ENCODE measurements at regions not wholly inside any gene's neighbourhood (a gene's known extent, or its start where the extent isn't known, plus 50 kb on each side); places are given as distances from the start of the nearest gene placed in this dataset.

GRCh38 chr3:66577426-66578203, 76.8 kb upstream of the LRIG1 start:
- in situ Hi-C loops (cut with MboI): no loop called here
- Histone ChIP-seq H3K4me3 (no peak overlapping the region), H4K20me1 (replicated peaks; ENCODE audit: control insufficient read depth, insufficient read depth, low read length) (no peaks in the 10 kb centered on the region), H2AFZ (ENCODE audit: low read depth, low read length) (no peak overlapping the region), H3K79me2 (ENCODE audit: control insufficient read depth, insufficient read depth, low read length) (no peaks in the 10 kb centered on the region), H3K4me2 (ENCODE audit: insufficient read depth, low read length) (no peak overlapping the region), H3K36me3 (ENCODE audit: control insufficient read depth, insufficient read depth, low read length) (no peaks in the 10 kb centered on the region), H3K9ac (ENCODE audit: insufficient read depth in 1 of 2, low read depth in 2 of 2, low read length in 2 of 2) (no peak overlapping the region), H3K9me3 (replicated peaks; ENCODE audit: control insufficient read depth, insufficient read depth, low read depth, low read length) (no peaks in the 10 kb centered on the region), H3K27me3 (ENCODE audit: control insufficient read depth in 2 of 2, insufficient read depth in 2 of 2, low read length in 2 of 2) (peaks cover 0 to 5% of the 10 kb centered on the region in 2 experiments; a peak in 3 of 5 replicates), H3K9me1 (ENCODE audit: control insufficient read depth, insufficient read depth, low read length) (no peaks in the 10 kb centered on the region), H3K27ac (ENCODE audit: extremely low read depth, low read depth, low read length) (no peak overlapping the region), H3K4me1 (replicated peaks in 1 of 2; ENCODE audit: control insufficient read depth in 2 of 2, insufficient read depth in 2 of 2, low read length in 2 of 2) (no peaks in the 10 kb centered on the region)
- intact Hi-C loops (cut with micrococcal nuclease): no loop called here
- ChIA-PET CTCF (ENCODE audit: low intra/inter-chr PET ratio) (no interaction called here), POLR2A (no interaction called here)
- ATAC-seq: no peak
- no peak for DNase-seq (ENCODE audit: extremely low read depth in 1 of 4, low spot score in 3 of 4)
- TF ChIP-seq SRSF3 (IDR thresholded peaks at IDR 0.05; ENCODE audit: insufficient read depth, low read length) (no peak), ATF7 (IDR thresholded peaks at IDR 0.05) (no peak), MXD1 (CRISPR knock-in tag; IDR thresholded peaks at IDR 0.05; ENCODE audit: borderline replicate concordance, poor library complexity, severe bottlenecking) (no peak), ZNF232 (CRISPR knock-in tag; IDR thresholded peaks at IDR 0.05) (no peak), CHD2 (IDR thresholded peaks at IDR 0.05; ENCODE audit: low read depth, low read length) (no peak), ZBTB43 (CRISPR knock-in tag; IDR thresholded peaks at IDR 0.05) (no peak), VEZF1 (CRISPR knock-in tag; IDR thresholded peaks at IDR 0.05) (no peak), MYNN (IDR thresholded peaks at IDR 0.05) (no peak), MYNN (CRISPR knock-in tag; IDR thresholded peaks at IDR 0.05) (no peak), ZNF507 (tag; conservative IDR thresholded peaks at IDR 0.05) (no peak), CBX5 (IDR thresholded peaks at IDR 0.05; ENCODE audit: borderline replicate concordance, low read depth) (no peak), ZNF354B (CRISPR knock-in tag; IDR thresholded peaks at IDR 0.05) (no peak), CREB3L1 (IDR thresholded peaks at IDR 0.05; ENCODE audit: borderline replicate concordance, low read depth) (no peak)
- FAIRE-seq: no peak
- WGBS (ENCODE audit: insufficient coverage, low coverage, missing lambda C conversion rate): 0% methylated on average over 5 of the region's 7 CpGs
- no TSS peak for BruUV-seq (replicated peaks)
